Neural progenitor cell (in vitro differentiated cells): ENCODE measurements at regions not wholly inside any gene's neighbourhood (a gene's known extent, or its start where the extent isn't known, plus 50 kb on each side); places are given as distances from the start of the nearest gene placed in this dataset.

Experiments used
- DNase-seq: peaks from one replicate; pipeline ENCODE4 v3.0.0-alpha.2; 2016; ENCODE audit warnings: low spot score
- H2AFZ ChIP-seq: fragments of 200-600 bp; sonication (generic); replicated peaks from 2 replicates; pipeline ENCODE4 v1.6.1; 2016; ENCODE audit warnings: antibody characterized with exemption
- H3F3A ChIP-seq: fragments of 200-600 bp; sonication (generic); 2 replicates; pipeline ENCODE4 v1.6.1; 2016; ENCODE audit warnings: antibody characterized with exemption, low read depth
- H3K27ac ChIP-seq: fragments of 200-600 bp; sonication (generic); 2 replicates; pipeline ENCODE4 v1.5.1; 2016; ENCODE audit warnings: mild to moderate bottlenecking
- H3K27me3 ChIP-seq: fragments of 200-600 bp; sonication (generic); 2 replicates; pipeline ENCODE4 v1.6.1; 2016; ENCODE audit warnings: mild to moderate bottlenecking, moderate library complexity
- H3K36me3 ChIP-seq: fragments of 200-600 bp; sonication (generic); 2 replicates; pipeline ENCODE4 v1.5.1; 2016
- H3K4me1 ChIP-seq: fragments of 200-600 bp; sonication (generic); 2 replicates; pipeline ENCODE4 v1.6.1; 2016; ENCODE audit warnings: mixed run types
- H3K4me2 ChIP-seq: fragments of 200-600 bp; sonication (generic); 2 replicates; pipeline ENCODE4 v1.6.1; 2016
- H3K4me3 ChIP-seq: fragments of 200-600 bp; sonication (generic); 2 replicates; pipeline ENCODE4 v1.5.1; 2016
- H3K79me2 ChIP-seq: fragments of 200-600 bp; sonication (generic); 2 replicates; pipeline ENCODE4 v1.6.1; 2016; ENCODE audit warnings: low read depth
- H3K9ac ChIP-seq: fragments of 200-600 bp; sonication (generic); 2 replicates; pipeline ENCODE4 v1.6.1; 2016
- H3K9me3 ChIP-seq: fragments of 200-600 bp; sonication (generic); 2 replicates; pipeline ENCODE4 v1.5.1; 2016; ENCODE audit warnings: low read depth
- H4K20me1 ChIP-seq: fragments of 200-600 bp; sonication (generic); 2 replicates; pipeline ENCODE4 v1.6.1; 2016; ENCODE audit warnings: low read depth
- H3K27ac Mint-ChIP-seq: 3 replicates; pipeline ENCODE4 v1.8.0; 2021; ENCODE audit warnings: mixed read lengths
- H3K27me3 Mint-ChIP-seq: 2 replicates; pipeline ENCODE4 v1.8.0; 2022; ENCODE audit warnings: low read depth, mild to moderate bottlenecking, inconsistent platforms, moderate library complexity, mixed read lengths; ENCODE audit not compliant: insufficient read depth
- H3K36me3 Mint-ChIP-seq: 3 replicates; pipeline ENCODE4 v1.8.0; 2021; ENCODE audit warnings: mixed read lengths
- H3K4me1 Mint-ChIP-seq: 3 replicates; pipeline ENCODE4 v1.8.0; 2021; ENCODE audit warnings: mixed read lengths
- H3K4me3 Mint-ChIP-seq: 3 replicates; pipeline ENCODE4 v1.8.0; 2021; ENCODE audit warnings: mild to moderate bottlenecking, moderate library complexity, mixed read lengths
- H3K9me3 Mint-ChIP-seq: 3 replicates; pipeline ENCODE4 v1.8.0; 2020; ENCODE audit warnings: mixed read lengths
- EZH2 ChIP-seq: fragments of 200-600 bp; sonication (generic); IDR thresholded peaks from 2 replicates; pipeline ENCODE4 v1.6.1; 2017; ENCODE audit warnings: antibody characterized with exemption, mild to moderate bottlenecking, moderate library complexity
- EZH2phosphoT487 ChIP-seq: fragments of 200-600 bp; sonication (generic); IDR thresholded peaks from 2 replicates; pipeline ENCODE4 v1.6.1; 2017; ENCODE audit warnings: antibody characterized with exemption
- TF ChIP-seq, protein P1 (sequence below): fragments of 200-600 bp; sonication (generic); IDR thresholded peaks from 2 replicates; pipeline ENCODE4 v1.5.1; 2017; ENCODE audit warnings: antibody characterized with exemption, mild to moderate bottlenecking

DNA sequence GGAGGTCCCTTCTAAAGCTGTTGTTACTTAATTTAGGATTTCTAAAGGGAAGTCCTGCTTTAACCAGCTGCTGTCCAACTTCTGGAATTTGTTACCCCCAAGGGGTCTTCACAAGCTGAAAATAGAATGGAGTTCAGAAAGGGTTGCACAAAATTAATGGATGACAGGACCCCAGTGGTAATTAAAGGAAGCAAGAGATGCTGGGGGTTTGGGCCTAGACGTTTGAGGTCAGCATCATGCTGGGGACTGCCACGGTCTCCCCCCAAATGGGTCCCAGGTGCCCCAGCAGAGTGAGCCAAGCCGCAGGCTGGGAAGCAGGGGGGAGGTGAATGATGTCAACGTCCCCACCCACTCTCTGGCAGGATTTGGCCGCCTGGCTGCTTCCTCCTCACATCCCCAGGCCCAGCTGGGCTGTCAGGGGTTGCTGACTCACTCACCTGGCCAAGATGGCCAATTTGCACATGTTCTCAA lies 97.5 kb upstream of the ARAP3 start:
- Histone ChIP-seq H3K9me3 (no peaks in the 10 kb centered on the region), H4K20me1 (no peaks in the 10 kb centered on the region), H3K4me3 (no peak overlapping the region), H2AFZ (no peak overlapping the region), H3K27ac (no peak overlapping the region), H3K36me3 (no peaks in the 10 kb centered on the region), H3F3A (peaks cover 8% of the 10 kb centered on the region), H3K79me2 (no peaks in the 10 kb centered on the region), H3K4me1 (peaks cover 23% of the 10 kb centered on the region), H3K9ac (no peak overlapping the region), H3K4me2 (peak overlapping the region; percentile 6), H3K27me3 (no peaks in the 10 kb centered on the region)
- Mint-ChIP-seq H3K9me3 (no peaks in the 10 kb centered on the region), H3K4me1 (peaks cover 46% of the 10 kb centered on the region), H3K27me3 (peaks cover 13% of the 10 kb centered on the region), H3K4me3 (no peak overlapping the region), H3K27ac (no peak overlapping the region), H3K36me3 (no peaks in the 10 kb centered on the region)
- no peak for DNase-seq
- TF ChIP-seq, protein P1, sequence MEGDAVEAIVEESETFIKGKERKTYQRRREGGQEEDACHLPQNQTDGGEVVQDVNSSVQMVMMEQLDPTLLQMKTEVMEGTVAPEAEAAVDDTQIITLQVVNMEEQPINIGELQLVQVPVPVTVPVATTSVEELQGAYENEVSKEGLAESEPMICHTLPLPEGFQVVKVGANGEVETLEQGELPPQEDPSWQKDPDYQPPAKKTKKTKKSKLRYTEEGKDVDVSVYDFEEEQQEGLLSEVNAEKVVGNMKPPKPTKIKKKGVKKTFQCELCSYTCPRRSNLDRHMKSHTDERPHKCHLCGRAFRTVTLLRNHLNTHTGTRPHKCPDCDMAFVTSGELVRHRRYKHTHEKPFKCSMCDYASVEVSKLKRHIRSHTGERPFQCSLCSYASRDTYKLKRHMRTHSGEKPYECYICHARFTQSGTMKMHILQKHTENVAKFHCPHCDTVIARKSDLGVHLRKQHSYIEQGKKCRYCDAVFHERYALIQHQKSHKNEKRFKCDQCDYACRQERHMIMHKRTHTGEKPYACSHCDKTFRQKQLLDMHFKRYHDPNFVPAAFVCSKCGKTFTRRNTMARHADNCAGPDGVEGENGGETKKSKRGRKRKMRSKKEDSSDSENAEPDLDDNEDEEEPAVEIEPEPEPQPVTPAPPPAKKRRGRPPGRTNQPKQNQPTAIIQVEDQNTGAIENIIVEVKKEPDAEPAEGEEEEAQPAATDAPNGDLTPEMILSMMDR, result no peak
- TF ChIP-seq EZH2phosphoT487 (no peak), EZH2 (no peak)

DNA sequence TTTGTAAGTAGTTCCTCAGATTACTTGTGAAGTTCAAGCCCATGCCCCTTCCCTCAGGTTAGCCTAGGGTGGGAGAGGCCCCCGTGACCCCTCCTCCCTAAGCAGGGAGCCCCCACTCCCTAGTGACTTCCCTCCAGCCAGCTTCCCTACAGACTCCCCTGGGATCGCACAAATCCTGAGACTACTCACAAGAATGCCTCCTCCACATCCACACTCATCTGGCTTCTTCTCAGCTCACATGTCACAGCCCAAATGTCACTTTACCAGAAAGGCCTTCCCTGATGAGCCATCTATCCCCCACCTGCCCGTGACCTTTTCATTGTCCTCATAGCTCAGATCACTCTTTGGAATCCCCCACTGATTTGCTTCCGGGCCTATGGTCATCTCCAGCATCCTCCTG lies 96.7 kb upstream of the ARAP3 start:
- no peak overlapping the region for H3K9ac ChIP-seq
- no peak for DNase-seq

DNA sequence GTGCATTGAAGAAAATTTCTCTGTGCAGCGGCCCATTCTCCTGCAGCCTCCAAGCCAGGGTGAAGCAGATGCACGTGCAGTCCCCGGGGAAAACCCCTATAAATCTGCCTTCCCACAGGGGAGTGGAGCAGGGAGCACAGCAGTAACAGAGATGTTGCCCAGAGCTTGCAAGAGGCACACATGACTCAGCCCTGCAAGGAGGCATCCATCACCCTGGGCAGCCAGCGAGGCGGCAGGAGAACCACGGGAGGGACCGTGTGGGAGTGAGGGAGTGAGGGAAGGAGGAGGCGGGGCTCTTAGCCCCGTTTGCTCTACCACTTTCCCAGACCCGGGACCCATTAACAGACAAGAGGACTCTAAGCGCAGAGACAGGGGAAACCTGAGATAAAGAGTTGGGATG lies 96.2 kb upstream of the ARAP3 start:
- Mint-ChIP-seq H3K4me1 (peaks cover 33% of the 10 kb centered on the region), H3K4me3 (no peak overlapping the region), H3K36me3 (no peaks in the 10 kb centered on the region), H3K27ac (peak overlapping the region; percentile 33), H3K9me3 (no peaks in the 10 kb centered on the region), H3K27me3 (peaks cover 13% of the 10 kb centered on the region)
- H3K27me3 ChIP-seq, result no peaks in the 10 kb centered on the region
- DNase-seq, result no peak
- TF ChIP-seq EZH2phosphoT487, result no peak
- TF ChIP-seq, protein P1, result no peak
- no peak for TF ChIP-seq EZH2
- peaks cover 14% of the 10 kb centered on the region for H3K4me1 ChIP-seq
- H3K4me3 ChIP-seq, result no peak overlapping the region
- peaks cover 8% of the 10 kb centered on the region for H3F3A ChIP-seq
- no peak overlapping the region for H3K4me2 ChIP-seq
- H3K9me3 ChIP-seq, result no peaks in the 10 kb centered on the region
- no peak overlapping the region for H3K27ac ChIP-seq
- H3K79me2 ChIP-seq, result no peaks in the 10 kb centered on the region
- H2AFZ ChIP-seq, result no peak overlapping the region
- H3K36me3 ChIP-seq, result no peaks in the 10 kb centered on the region
- H3K9ac ChIP-seq, result no peak overlapping the region
- no peaks in the 10 kb centered on the region for H4K20me1 ChIP-seq

More for the DNA sequence above, 96.7 kb upstream of the ARAP3 start:
- Histone ChIP-seq H3K4me3 (no peak overlapping the region), H4K20me1 (no peaks in the 10 kb centered on the region), H2AFZ (no peak overlapping the region), H3K27me3 (no peaks in the 10 kb centered on the region), H3K4me1 (peaks cover 19% of the 10 kb centered on the region), H3K4me2 (no peak overlapping the region), H3K9me3 (no peaks in the 10 kb centered on the region), H3K27ac (no peak overlapping the region), H3F3A (peaks cover 8% of the 10 kb centered on the region), H3K79me2 (no peaks in the 10 kb centered on the region), H3K36me3 (no peaks in the 10 kb centered on the region)
- Mint-ChIP-seq H3K27me3 (peaks cover 13% of the 10 kb centered on the region), H3K9me3 (no peaks in the 10 kb centered on the region), H3K27ac (no peak overlapping the region), H3K4me3 (no peak overlapping the region), H3K36me3 (no peaks in the 10 kb centered on the region), H3K4me1 (peaks cover 38% of the 10 kb centered on the region)
- TF ChIP-seq EZH2phosphoT487 (no peak), EZH2 (no peak)
- TF ChIP-seq, protein P1, result no peak
